GM23338 (cell line): ENCODE measurements at regions not wholly inside any gene's neighbourhood (a gene's known extent, or its start where the extent isn't known, plus 50 kb on each side); places are given as distances from the start of the nearest gene placed in this dataset.

ENCODE experiments used
- EZH2 ChIP-seq: fragments of 200-600 bp; sonication (generic); IDR thresholded peaks from one replicate; pipeline ENCODE4 v1.8.0; 2017; ENCODE audit warnings: antibody characterized with exemption, mild to moderate bottlenecking, low read depth; ENCODE audit not compliant: unreplicated experiment
- JUNB ChIP-seq: IDR thresholded peaks from one replicate; pipeline ENCODE4 v1.6.1; 2016; ENCODE audit warnings: antibody characterized with exemption; ENCODE audit not compliant: unreplicated experiment
- POLR2AphosphoS5 ChIP-seq: IDR thresholded peaks from 2 replicates; pipeline ENCODE4 v1.6.1; 2016; ENCODE audit warnings: antibody characterized with exemption, low read depth
- ZNF114 ChIP-seq: fragments of 250-450 bp; sonication (Bioruptor Pico); IDR thresholded peaks from 2 replicates; pipeline ENCODE4 v1.5.0; 2020; ENCODE audit warnings: mild to moderate bottlenecking, moderate library complexity
- ZNF331 ChIP-seq: fragments of 250-450 bp; sonication (Bioruptor Pico); IDR thresholded peaks from 2 replicates; pipeline ENCODE4 v1.5.0; 2020; ENCODE audit warnings: low read depth, mild to moderate bottlenecking, moderate library complexity
- TF ChIP-seq, protein P1 (sequence below), 2 experiments: fragments of 200-600 bp in 1 of 2; sonication (generic) in 1 of 2; conservative IDR thresholded peaks; 2 replicates each; pipeline versions ENCODE4 v1.5.1 to v1.6.1; 2016 to 2017; ENCODE audit warnings: antibody characterized with exemption in 2 of 2, low read depth in 2 of 2, mild to moderate bottlenecking in 2 of 2, moderate library complexity in 1 of 2
- TF ChIP-seq, protein P2 (sequence below): IDR thresholded peaks from one replicate; pipeline ENCODE4 v1.6.1; 2018; ENCODE audit warnings: antibody characterized with exemption; ENCODE audit not compliant: unreplicated experiment

DNA sequence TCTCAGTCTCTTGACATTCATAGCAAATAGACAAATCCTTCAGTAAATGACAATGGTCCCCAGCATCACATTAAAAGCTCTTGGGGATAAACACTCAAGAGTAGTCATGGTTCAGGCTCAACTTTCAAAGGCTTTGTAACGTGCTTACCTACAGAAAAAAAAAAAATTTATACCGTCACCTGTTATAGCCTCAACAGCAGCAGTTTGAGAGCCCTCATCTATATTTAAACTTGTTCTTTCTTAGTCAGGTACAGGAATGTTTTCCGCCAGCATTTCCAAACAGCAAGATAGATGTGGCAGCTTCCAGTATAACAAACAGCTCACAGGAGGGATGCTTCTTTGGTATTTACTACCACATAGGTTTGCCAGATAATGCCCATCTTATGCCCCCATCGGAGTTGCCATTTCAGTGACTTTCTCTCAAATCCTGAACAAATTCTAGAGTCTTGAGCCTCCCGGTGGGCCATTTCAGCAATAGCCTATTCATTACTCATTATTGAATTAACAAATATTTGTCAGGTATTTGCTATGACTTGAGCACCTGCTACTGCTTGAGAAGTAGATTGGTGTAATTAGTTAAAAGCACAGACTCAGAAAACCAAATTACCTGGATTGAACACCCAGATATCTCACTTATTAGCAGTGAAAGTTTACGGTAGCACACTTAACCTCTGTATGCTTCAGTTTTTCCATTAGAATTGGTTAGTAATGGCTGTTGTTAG lies 470.0 kb downstream of the EBF1 start:
- TF ChIP-seq, protein P1, sequence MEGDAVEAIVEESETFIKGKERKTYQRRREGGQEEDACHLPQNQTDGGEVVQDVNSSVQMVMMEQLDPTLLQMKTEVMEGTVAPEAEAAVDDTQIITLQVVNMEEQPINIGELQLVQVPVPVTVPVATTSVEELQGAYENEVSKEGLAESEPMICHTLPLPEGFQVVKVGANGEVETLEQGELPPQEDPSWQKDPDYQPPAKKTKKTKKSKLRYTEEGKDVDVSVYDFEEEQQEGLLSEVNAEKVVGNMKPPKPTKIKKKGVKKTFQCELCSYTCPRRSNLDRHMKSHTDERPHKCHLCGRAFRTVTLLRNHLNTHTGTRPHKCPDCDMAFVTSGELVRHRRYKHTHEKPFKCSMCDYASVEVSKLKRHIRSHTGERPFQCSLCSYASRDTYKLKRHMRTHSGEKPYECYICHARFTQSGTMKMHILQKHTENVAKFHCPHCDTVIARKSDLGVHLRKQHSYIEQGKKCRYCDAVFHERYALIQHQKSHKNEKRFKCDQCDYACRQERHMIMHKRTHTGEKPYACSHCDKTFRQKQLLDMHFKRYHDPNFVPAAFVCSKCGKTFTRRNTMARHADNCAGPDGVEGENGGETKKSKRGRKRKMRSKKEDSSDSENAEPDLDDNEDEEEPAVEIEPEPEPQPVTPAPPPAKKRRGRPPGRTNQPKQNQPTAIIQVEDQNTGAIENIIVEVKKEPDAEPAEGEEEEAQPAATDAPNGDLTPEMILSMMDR (conservative IDR thresholded peaks at IDR 0.05; ENCODE audit: low read depth in 2 of 2): no peak
- TF ChIP-seq POLR2AphosphoS5 (no peak), ZNF114 (CRISPR knock-in tag) (no peak), EZH2 (no peak), JUNB (no peak), ZNF331 (CRISPR knock-in tag) (no peak)
- TF ChIP-seq, protein P2, sequence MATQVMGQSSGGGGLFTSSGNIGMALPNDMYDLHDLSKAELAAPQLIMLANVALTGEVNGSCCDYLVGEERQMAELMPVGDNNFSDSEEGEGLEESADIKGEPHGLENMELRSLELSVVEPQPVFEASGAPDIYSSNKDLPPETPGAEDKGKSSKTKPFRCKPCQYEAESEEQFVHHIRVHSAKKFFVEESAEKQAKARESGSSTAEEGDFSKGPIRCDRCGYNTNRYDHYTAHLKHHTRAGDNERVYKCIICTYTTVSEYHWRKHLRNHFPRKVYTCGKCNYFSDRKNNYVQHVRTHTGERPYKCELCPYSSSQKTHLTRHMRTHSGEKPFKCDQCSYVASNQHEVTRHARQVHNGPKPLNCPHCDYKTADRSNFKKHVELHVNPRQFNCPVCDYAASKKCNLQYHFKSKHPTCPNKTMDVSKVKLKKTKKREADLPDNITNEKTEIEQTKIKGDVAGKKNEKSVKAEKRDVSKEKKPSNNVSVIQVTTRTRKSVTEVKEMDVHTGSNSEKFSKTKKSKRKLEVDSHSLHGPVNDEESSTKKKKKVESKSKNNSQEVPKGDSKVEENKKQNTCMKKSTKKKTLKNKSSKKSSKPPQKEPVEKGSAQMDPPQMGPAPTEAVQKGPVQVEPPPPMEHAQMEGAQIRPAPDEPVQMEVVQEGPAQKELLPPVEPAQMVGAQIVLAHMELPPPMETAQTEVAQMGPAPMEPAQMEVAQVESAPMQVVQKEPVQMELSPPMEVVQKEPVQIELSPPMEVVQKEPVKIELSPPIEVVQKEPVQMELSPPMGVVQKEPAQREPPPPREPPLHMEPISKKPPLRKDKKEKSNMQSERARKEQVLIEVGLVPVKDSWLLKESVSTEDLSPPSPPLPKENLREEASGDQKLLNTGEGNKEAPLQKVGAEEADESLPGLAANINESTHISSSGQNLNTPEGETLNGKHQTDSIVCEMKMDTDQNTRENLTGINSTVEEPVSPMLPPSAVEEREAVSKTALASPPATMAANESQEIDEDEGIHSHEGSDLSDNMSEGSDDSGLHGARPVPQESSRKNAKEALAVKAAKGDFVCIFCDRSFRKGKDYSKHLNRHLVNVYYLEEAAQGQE: no peak
